B cell (primary cell): ENCODE measurements at regions not wholly inside any gene's neighbourhood (a gene's known extent, or its start where the extent isn't known, plus 50 kb on each side); places are given as distances from the start of the nearest gene placed in this dataset.

ENCODE experiments used
- ATAC-seq: fragments of 200-7000 bp; cut with Tn5 transposase; one replicate; pipeline ENCODE4 v1.10.0; 2021; ENCODE audit warnings: low read depth, mild to moderate bottlenecking, moderate number of reproducible peaks, moderate library complexity
- CTCF ChIA-PET: fragments of 350-600 bp; sonication (Branson Sonifier 250); formaldehyde crosslinking; loops from one replicate; lab custom pipeline; 2021; ENCODE audit warnings: antibody characterized with exemption, inconsistent platforms; lab: Charles Lee
- POLR2A ChIA-PET: fragments of 350-600 bp; sonication (Branson Sonifier 250); formaldehyde crosslinking; loops from one replicate; lab custom pipeline; 2021; ENCODE audit warnings: antibody characterized with exemption; lab: Charles Lee
- DNase-seq: peaks from one replicate; pipeline ENCODE4 v3.0.0; 2013
- H2AFZ ChIP-seq: 2 replicates; pipeline ENCODE4 v1.6.1; 2012; ENCODE audit warnings: mild to moderate bottlenecking, low read depth, low read length; ENCODE audit not compliant: insufficient read depth, poor library complexity, severe bottlenecking
- H3K27ac ChIP-seq, 2 donors: 1 replicate in 1 of 2; 2 replicates in 1 of 2; pipeline ENCODE4 v1.5.1; 2012 to 2013; ENCODE audit warnings: low read length in 2 of 2, mild to moderate bottlenecking in 2 of 2, moderate library complexity in 1 of 2
- H3K27me3 ChIP-seq, 4 experiments: fragments of 200-600 bp in 1 of 4; sonication (generic) in 1 of 4; replicated peaks in 1 of 4; 1 replicate in 2 of 4; 2 replicates in 2 of 4; pipeline versions ENCODE4 v1.6.1 to v1.7.0; 2013 to 2016; ENCODE audit warnings: low read length in 3 of 4, mild to moderate bottlenecking in 2 of 4, mixed read lengths in 1 of 4, moderate library complexity in 1 of 4; ENCODE audit not compliant: insufficient read depth in 4 of 4, control insufficient read depth in 3 of 4; ENCODE audit errors: control extremely low read depth in 1 of 4
- H3K36me3 ChIP-seq, 2 experiments: replicated peaks in 1 of 2; 1 replicate in 1 of 2; 2 replicates in 1 of 2; pipeline versions ENCODE4 v1.6.1 to v1.7.1; 2013; ENCODE audit warnings: low read length in 1 of 2; ENCODE audit not compliant: insufficient read depth in 2 of 2, control insufficient read depth in 1 of 2; ENCODE audit errors: control extremely low read depth in 1 of 2, extremely low read depth in 1 of 2
- H3K4me1 ChIP-seq, 2 donors: fragments of 200-600 bp in 1 of 2; sonication (generic) in 1 of 2; 1 replicate in 1 of 2; 2 replicates in 1 of 2; pipeline versions ENCODE4 v1.5.1 to v1.6.1; 2013 to 2017; ENCODE audit warnings: low read length in 2 of 2; ENCODE audit not compliant: control insufficient read depth in 2 of 2, insufficient read depth in 2 of 2
- H3K4me2 ChIP-seq: replicated peaks from 2 replicates; pipeline ENCODE3; 2012; ENCODE audit warnings: mild to moderate bottlenecking, low read depth, low read length; ENCODE audit not compliant: poor library complexity, severe bottlenecking
- H3K4me3 ChIP-seq, 5 experiments: fragments of 200-600 bp in 1 of 5; sonication (generic) in 1 of 5; 1 replicate in 3 of 5; 2 replicates in 2 of 5; pipeline versions ENCODE4 v1.5.1 to v1.7.0; 2011 to 2016; ENCODE audit warnings: low read length in 4 of 5, mild to moderate bottlenecking in 4 of 5, low read depth in 2 of 5, control low read depth in 1 of 5, moderate library complexity in 1 of 5; ENCODE audit not compliant: insufficient read depth in 1 of 5; ENCODE audit errors: control extremely low read depth in 1 of 5, extremely low read depth in 1 of 5
- H3K79me2 ChIP-seq: fragments of 200-600 bp; sonication (generic); one replicate; pipeline ENCODE4 v1.6.0; 2016; ENCODE audit warnings: low read length; ENCODE audit not compliant: control insufficient read depth, insufficient read depth
- H3K9ac ChIP-seq: fragments of 200-600 bp; sonication (generic); 2 replicates; pipeline ENCODE4 v1.6.1; 2017; ENCODE audit warnings: mild to moderate bottlenecking, low read length, moderate library complexity
- H3K9me3 ChIP-seq, 3 donors: one replicate each; pipeline versions ENCODE4 v1.6.1 to v1.7.1; 2013; ENCODE audit warnings: low read length in 2 of 3; ENCODE audit not compliant: control insufficient read depth in 2 of 3, insufficient read depth in 1 of 3; ENCODE audit errors: control extremely low read depth in 1 of 3
- H4K20me1 ChIP-seq: 2 replicates; pipeline ENCODE4 v1.6.0; 2012; ENCODE audit warnings: mild to moderate bottlenecking, low read length; ENCODE audit not compliant: insufficient read depth, control insufficient read depth, poor library complexity, severe bottlenecking
- H3K27ac Mint-ChIP-seq: one replicate; pipeline ENCODE4 v1.8.0; 2021; ENCODE audit warnings: mixed read lengths
- H3K27me3 Mint-ChIP-seq: one replicate; pipeline ENCODE4 v1.8.0; 2021; ENCODE audit warnings: mixed read lengths
- H3K4me1 Mint-ChIP-seq: one replicate; pipeline ENCODE4 v1.8.0; 2021; ENCODE audit warnings: mixed read lengths
- H3K4me3 Mint-ChIP-seq: one replicate; pipeline ENCODE4 v1.8.0; 2021; ENCODE audit warnings: mixed read lengths
- H3K9me3 Mint-ChIP-seq: one replicate; pipeline ENCODE4 v1.8.0; 2022; ENCODE audit warnings: mixed read lengths; ENCODE audit not compliant: insufficient read depth
- EZH2 ChIP-seq: IDR thresholded peaks from 2 replicates; pipeline ENCODE4 v1.6.1; 2012; ENCODE audit warnings: borderline replicate concordance, low read depth, mild to moderate bottlenecking, moderate library complexity, low read length; ENCODE audit not compliant: insufficient read depth, poor library complexity, severe bottlenecking
- WGBS: methylation state at CpG from one replicate; pipeline ENCODE4 v1.1.5; 2013; ENCODE audit warnings: missing lambda C conversion rate; ENCODE audit not compliant: insufficient coverage; 5-methylcytosine and 5-hydroxymethylcytosine counted together
- intact Hi-C: fragments of 100-400 bp; cut with micrococcal nuclease; formaldehyde crosslinking; loops from one replicate; pipeline ENCODE4 v1.10.0; 2022
- TF ChIP-seq, protein P1 (sequence below): fragments of 200-600 bp; IDR thresholded peaks from one replicate; pipeline ENCODE4 v1.8.0; 2022; ENCODE audit warnings: antibody characterized with exemption, mild to moderate bottlenecking

GRCh38 chr5:85769347-85769746 lies 848.4 kb upstream of the COX7C start:
- Histone ChIP-seq H3K27me3 (no peaks in the 10 kb centered on the region), H3K9ac (no peak overlapping the region), H3K4me3 (no peak overlapping the region), H3K36me3 (no peaks in the 10 kb centered on the region), H3K79me2 (no peaks in the 10 kb centered on the region), H2AFZ (no peak overlapping the region), H3K4me2 (no peak overlapping the region), H3K27ac (no peak overlapping the region), H4K20me1 (no peaks in the 10 kb centered on the region), H3K9me3 (peaks cover 0 to 4% (median 0%) of the 10 kb centered on the region in 3 donors), H3K4me1 (no peaks in the 10 kb centered on the region)
- no CpG with 5 or more reads among the region's 3 CpGs for WGBS
- TF ChIP-seq EZH2: no peak
- TF ChIP-seq, protein P1, sequence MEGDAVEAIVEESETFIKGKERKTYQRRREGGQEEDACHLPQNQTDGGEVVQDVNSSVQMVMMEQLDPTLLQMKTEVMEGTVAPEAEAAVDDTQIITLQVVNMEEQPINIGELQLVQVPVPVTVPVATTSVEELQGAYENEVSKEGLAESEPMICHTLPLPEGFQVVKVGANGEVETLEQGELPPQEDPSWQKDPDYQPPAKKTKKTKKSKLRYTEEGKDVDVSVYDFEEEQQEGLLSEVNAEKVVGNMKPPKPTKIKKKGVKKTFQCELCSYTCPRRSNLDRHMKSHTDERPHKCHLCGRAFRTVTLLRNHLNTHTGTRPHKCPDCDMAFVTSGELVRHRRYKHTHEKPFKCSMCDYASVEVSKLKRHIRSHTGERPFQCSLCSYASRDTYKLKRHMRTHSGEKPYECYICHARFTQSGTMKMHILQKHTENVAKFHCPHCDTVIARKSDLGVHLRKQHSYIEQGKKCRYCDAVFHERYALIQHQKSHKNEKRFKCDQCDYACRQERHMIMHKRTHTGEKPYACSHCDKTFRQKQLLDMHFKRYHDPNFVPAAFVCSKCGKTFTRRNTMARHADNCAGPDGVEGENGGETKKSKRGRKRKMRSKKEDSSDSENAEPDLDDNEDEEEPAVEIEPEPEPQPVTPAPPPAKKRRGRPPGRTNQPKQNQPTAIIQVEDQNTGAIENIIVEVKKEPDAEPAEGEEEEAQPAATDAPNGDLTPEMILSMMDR: no peak
- Mint-ChIP-seq H3K4me3 (no peak overlapping the region), H3K27ac (no peak overlapping the region), H3K9me3 (peaks cover 12% of the 10 kb centered on the region), H3K27me3 (no peaks in the 10 kb centered on the region), H3K4me1 (no peaks in the 10 kb centered on the region)
- intact Hi-C loops: no loop called here
- POLR2A ChIA-PET: no interaction called here
- DNase-seq (no peak), ATAC-seq (no peak)
- CTCF ChIA-PET: no interaction called here

GRCh38 chr5:85784746-85785145 lies 833.0 kb upstream of the COX7C start:
- no peak overlapping the region for H3K27ac ChIP-seq
- ATAC-seq: no peak
- no peaks in the 10 kb centered on the region for H3K79me2 ChIP-seq
- H3K4me1 ChIP-seq: no peaks in the 10 kb centered on the region
- intact Hi-C loops: no loop called here
- no peak overlapping the region for H2AFZ ChIP-seq
- Mint-ChIP-seq H3K4me3 (no peak overlapping the region), H3K27me3 (no peaks in the 10 kb centered on the region), H3K27ac (no peak overlapping the region), H3K4me1 (no peaks in the 10 kb centered on the region), H3K9me3 (peaks cover 3% of the 10 kb centered on the region)
- H4K20me1 ChIP-seq: no peaks in the 10 kb centered on the region
- H3K4me2 ChIP-seq: no peak overlapping the region
- TF ChIP-seq, protein P1: no peak
- TF ChIP-seq EZH2: no peak
- H3K4me3 ChIP-seq: no peak overlapping the region
- H3K36me3 ChIP-seq: no peaks in the 10 kb centered on the region
- ChIA-PET POLR2A (no interaction called here), CTCF (no interaction called here)
- H3K9me3 ChIP-seq: peaks cover 0 to 5% (median 2%) of the 10 kb centered on the region in 3 donors
- DNase-seq: no peak
- no peaks in the 10 kb centered on the region for H3K27me3 ChIP-seq
- no peak overlapping the region for H3K9ac ChIP-seq
- 96% methylated on average over 2 of the region's 2 CpGs for WGBS
